Small intestine (tissue), 7 donors: ENCODE measurements at regions not wholly inside any gene's neighbourhood (a gene's known extent, or its start where the extent isn't known, plus 50 kb on each side); places are given as distances from the start of the nearest gene placed in this dataset.

Experiments used
- DNase-seq, 2 donors: peaks; one replicate each; pipeline versions ENCODE4 v3.0.0 to v3.0.0-alpha.2; 2013
- FAIRE-seq: peaks from 2 replicates; lab custom pipeline; 2012; peaks lifted over from hg19 to GRCh38; lab: Jason Lieb, UNC
- H3K27ac ChIP-seq, 3 donors: one replicate each; pipeline ENCODE4 v1.5.1; 2013; ENCODE audit warnings: low read length in 2 of 3, mild to moderate bottlenecking in 2 of 3, control low read depth in 1 of 3, inconsistent platforms in 1 of 3, low read depth in 1 of 3, moderate library complexity in 1 of 3
- H3K27me3 ChIP-seq, 3 donors: one replicate each; pipeline ENCODE4 v1.6.1; 2013; ENCODE audit warnings: low read length in 3 of 3, inconsistent platforms in 1 of 3; ENCODE audit not compliant: control insufficient read depth in 3 of 3, insufficient read depth in 3 of 3
- H3K36me3 ChIP-seq, 3 donors: one replicate each; pipeline ENCODE4 v1.6.1; 2013; ENCODE audit warnings: low read length in 3 of 3, inconsistent platforms in 1 of 3, low read depth in 1 of 3, mild to moderate bottlenecking in 1 of 3, moderate library complexity in 1 of 3; ENCODE audit not compliant: control insufficient read depth in 3 of 3, insufficient read depth in 2 of 3
- H3K4me1 ChIP-seq, 3 donors: one replicate each; pipeline ENCODE4 v1.6.1; 2013; ENCODE audit warnings: low read length in 2 of 3, inconsistent platforms in 1 of 3, low read depth in 1 of 3, mild to moderate bottlenecking in 1 of 3, moderate library complexity in 1 of 3; ENCODE audit not compliant: control insufficient read depth in 3 of 3, insufficient read depth in 2 of 3
- H3K4me3 ChIP-seq, 3 donors: one replicate each; pipeline ENCODE4 v1.5.1; 2013; ENCODE audit warnings: low read length in 3 of 3, control low read depth in 1 of 3, inconsistent platforms in 1 of 3, low read depth in 1 of 3, mild to moderate bottlenecking in 1 of 3, moderate library complexity in 1 of 3
- H3K9me3 ChIP-seq, 2 donors: one replicate each; pipeline ENCODE4 v1.6.1; 2013; ENCODE audit warnings: low read depth in 1 of 2, low read length in 1 of 2; ENCODE audit not compliant: control insufficient read depth in 2 of 2, insufficient read depth in 1 of 2
- WGBS, 3 donors: extraction: QIAGEN DNeasy Blood & Tissue Kit; methylation state at CpG; one replicate each; pipeline ENCODE4 v1.1.7; 2013; 5-methylcytosine and 5-hydroxymethylcytosine counted together
- donor health status: healthy with polysubstance abuse.
- donor health status: control.
- donor health status: control.
- donor health status: Bipolar disorder and iron deficiency.
- donor health status: healthy.

- FAIRE-seq, result no peak
- WGBS, 3 donors, result 66 to 69% (median 67%) methylated on average over 15 to 16 of the region's 16 CpGs
- Histone ChIP-seq H3K9me3 (peaks cover 0 to 3% of the 10 kb centered on the region in 2 donors), H3K4me3 (no peak overlapping the region), H3K36me3 (no peaks in the 10 kb centered on the region), H3K27ac (peak overlapping the region in 2 of 3 donors; percentile 27 to 87), H3K4me1 (peaks cover 3 to 23% (median 6%) of the 10 kb centered on the region in 3 donors), H3K27me3 (no peaks in the 10 kb centered on the region)
- DNase-seq, result peak; percentile 69 to 72
These were observed 164.3 kb upstream of the AKR1E2 start for GRCh38 chr10:4661511-4662255.

- Histone ChIP-seq H3K4me1 (peaks cover 3 to 20% (median 6%) of the 10 kb centered on the region in 3 donors), H3K9me3 (no peaks in the 10 kb centered on the region), H3K27ac (no peak overlapping the region), H3K36me3 (no peaks in the 10 kb centered on the region), H3K27me3 (no peaks in the 10 kb centered on the region), H3K4me3 (no peak overlapping the region)
- FAIRE-seq (no peak), DNase-seq (no peak)
- 77 to 79% (median 77%) methylated on average over 8 of the region's 8 CpGs for WGBS, 3 donors
These were observed 167.2 kb upstream of the AKR1E2 start for GRCh38 chr10:4658777-4659176.

DNA sequence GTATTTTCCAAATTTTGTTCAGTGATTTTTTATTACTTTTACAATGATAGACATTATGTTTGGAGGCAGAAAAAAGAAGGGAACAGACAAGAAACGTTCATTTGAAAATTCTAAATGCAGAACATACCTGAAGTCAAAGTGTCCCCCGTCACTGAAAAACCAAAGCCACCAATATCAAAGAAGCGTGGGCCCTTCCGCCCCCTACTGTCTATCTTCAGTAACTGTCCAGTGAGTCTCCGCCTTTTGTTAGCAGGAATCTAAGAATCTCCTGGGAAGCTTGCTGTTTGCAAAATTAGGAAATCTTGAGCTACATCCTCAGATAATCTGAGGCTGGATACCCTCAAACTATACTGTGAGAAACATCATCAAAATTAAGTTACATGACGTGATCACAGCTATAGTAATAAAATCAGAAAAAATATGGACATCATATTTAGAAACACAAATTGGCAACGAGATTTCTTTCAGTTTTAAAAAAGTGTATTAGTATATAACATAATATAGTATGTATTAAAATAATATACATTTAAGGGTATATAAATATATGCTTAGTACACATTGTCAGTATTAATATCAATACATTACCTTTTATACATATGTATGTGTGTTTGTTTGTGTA, 169.3 kb upstream of the AKR1E2 start:
- Histone ChIP-seq H3K4me3 (no peak overlapping the region), H3K4me1 (peaks cover 0 to 5% (median 0%) of the 10 kb centered on the region in 3 donors), H3K36me3 (no peaks in the 10 kb centered on the region), H3K27ac (no peak overlapping the region), H3K9me3 (no peaks in the 10 kb centered on the region), H3K27me3 (no peaks in the 10 kb centered on the region)
- FAIRE-seq (no peak), DNase-seq (peak; percentile 63 to 70)
- WGBS, 3 donors, result 11 to 16% (median 12%) methylated on average over 7 of the region's 7 CpGs

- FAIRE-seq (no peak), DNase-seq (no peak)
- no peaks in the 10 kb centered on the region for H3K27me3 ChIP-seq
- WGBS, 3 donors, result 60 to 81% (median 71%) methylated on average over 5 of the region's 5 CpGs
- no peaks in the 10 kb centered on the region for H3K4me1 ChIP-seq
- H3K36me3 ChIP-seq, result no peaks in the 10 kb centered on the region
- H3K27ac ChIP-seq, result no peak overlapping the region
- H3K9me3 ChIP-seq, result no peaks in the 10 kb centered on the region
- H3K4me3 ChIP-seq, result no peak overlapping the region
These were observed 170.1 kb upstream of the AKR1E2 start for GRCh38 chr10:4655879-4656278.

- Histone ChIP-seq H3K36me3 (no peaks in the 10 kb centered on the region), H3K4me1 (no peaks in the 10 kb centered on the region), H3K27ac (no peak overlapping the region), H3K4me3 (no peak overlapping the region), H3K27me3 (no peaks in the 10 kb centered on the region), H3K9me3 (no peaks in the 10 kb centered on the region)
- 69 to 84% (median 78%) methylated on average over 3 of the region's 3 CpGs for WGBS, 3 donors
- DNase-seq (no peak), FAIRE-seq (no peak)
These were observed 170.6 kb upstream of the AKR1E2 start for GRCh38 chr10:4655406-4655805.

GRCh38 chr10:4654496-4654895, 171.5 kb upstream of the AKR1E2 start:
- no peaks in the 10 kb centered on the region for H3K36me3 ChIP-seq
- 51 to 83% (median 75%) methylated on average over 2 of the region's 2 CpGs for WGBS, 3 donors
- FAIRE-seq, result peak; percentile 44

GRCh38 chr10:4653160-4653559, 172.8 kb upstream of the AKR1E2 start:
- no peak overlapping the region for H3K4me3 ChIP-seq
- H3K27me3 ChIP-seq, result no peaks in the 10 kb centered on the region
- H3K27ac ChIP-seq, result no peak overlapping the region
- no peaks in the 10 kb centered on the region for H3K36me3 ChIP-seq
- 28 to 62% (median 50%) methylated on average over 8 of the region's 8 CpGs for WGBS, 3 donors
- H3K9me3 ChIP-seq, result no peaks in the 10 kb centered on the region
- FAIRE-seq (no peak), DNase-seq (peak; percentile 24 to 31)
- H3K4me1 ChIP-seq, result peaks cover 0 to 3% (median 0%) of the 10 kb centered on the region in 3 donors

More at GRCh38 chr10:4654496-4654895, 171.5 kb upstream of the AKR1E2 start:
- H3K9me3 ChIP-seq, result no peaks in the 10 kb centered on the region
- H3K27me3 ChIP-seq, result no peaks in the 10 kb centered on the region
- no peak for DNase-seq
- H3K4me1 ChIP-seq, result peaks cover 0 to 3% (median 0%) of the 10 kb centered on the region in 3 donors
- H3K27ac ChIP-seq, result no peak overlapping the region
- H3K4me3 ChIP-seq, result no peak overlapping the region

GRCh38 chr10:4652111-4653010, 173.6 kb upstream of the AKR1E2 start:
- H3K27ac ChIP-seq, result no peak overlapping the region
- H3K36me3 ChIP-seq, result no peaks in the 10 kb centered on the region
- H3K4me1 ChIP-seq, result peaks cover 0 to 3% (median 0%) of the 10 kb centered on the region in 3 donors
- H3K27me3 ChIP-seq, result no peaks in the 10 kb centered on the region
- DNase-seq, result peak in 1 of 2 donors; percentile 16
- WGBS, 3 donors, result 58 to 69% (median 69%) methylated on average over 8 of the region's 8 CpGs
- no peak for FAIRE-seq
- no peaks in the 10 kb centered on the region for H3K9me3 ChIP-seq
- no peak overlapping the region for H3K4me3 ChIP-seq
